ENCODE measurements at regions not wholly inside any gene's neighbourhood (a gene's known extent, or its start where the extent isn't known, plus 50 kb on each side); places are given as distances from the start of the nearest gene placed in this dataset.

DNA sequence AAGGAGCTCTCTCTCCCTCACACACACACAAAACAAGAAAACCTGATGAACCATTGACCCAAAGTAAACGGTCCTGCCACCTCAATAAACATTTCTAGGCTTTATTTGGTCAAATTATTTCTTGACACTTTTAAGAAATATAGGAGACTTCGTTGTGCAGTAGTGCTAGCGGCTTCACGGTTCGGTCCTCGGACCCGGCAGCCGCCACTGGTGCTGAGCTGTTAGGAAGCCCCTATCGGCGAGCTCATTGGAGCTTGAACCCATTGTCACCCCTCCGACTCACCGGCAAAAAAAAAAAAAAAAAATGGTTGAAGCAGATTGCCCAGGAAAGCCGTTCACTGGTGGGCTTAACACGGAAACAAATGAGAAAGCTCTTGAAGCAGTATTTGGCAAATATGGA lies 1695.6 kb upstream of the ACO1 start:
- TF ChIP-seq POLR2A (IDR thresholded peaks at IDR 0.05; ENCODE audit: low read length): no peak
- no peak for TF ChIP-seq GATA1 (IDR thresholded peaks at IDR 0.05; ENCODE audit: low read depth, low read length)

Data from erythroblast (primary cell).